ENCODE measurements at regions not wholly inside any gene's neighbourhood (a gene's known extent, or its start where the extent isn't known, plus 50 kb on each side); places are given as distances from the start of the nearest gene placed in this dataset.

DNA sequence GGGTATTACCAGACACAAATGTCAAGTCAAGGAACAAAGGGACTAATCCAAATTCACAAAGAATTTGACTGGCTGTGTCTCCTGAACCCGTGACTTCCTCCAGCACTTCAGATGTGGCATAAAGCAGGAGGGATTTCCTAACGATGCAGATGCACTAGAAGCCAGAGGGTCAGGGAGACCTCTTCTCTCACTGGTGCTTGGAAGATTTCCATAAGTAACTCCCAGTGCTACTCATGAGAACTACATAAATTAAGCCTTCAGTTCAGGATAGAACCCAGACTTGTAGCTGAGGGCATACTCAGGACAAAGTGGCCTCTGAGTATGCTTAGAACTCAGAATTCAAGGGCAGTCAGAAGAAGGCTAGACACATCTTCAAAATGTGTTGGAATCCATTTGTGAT lies 83.6 kb upstream of the NRIP1 start:
- TF ChIP-seq, protein P1, sequence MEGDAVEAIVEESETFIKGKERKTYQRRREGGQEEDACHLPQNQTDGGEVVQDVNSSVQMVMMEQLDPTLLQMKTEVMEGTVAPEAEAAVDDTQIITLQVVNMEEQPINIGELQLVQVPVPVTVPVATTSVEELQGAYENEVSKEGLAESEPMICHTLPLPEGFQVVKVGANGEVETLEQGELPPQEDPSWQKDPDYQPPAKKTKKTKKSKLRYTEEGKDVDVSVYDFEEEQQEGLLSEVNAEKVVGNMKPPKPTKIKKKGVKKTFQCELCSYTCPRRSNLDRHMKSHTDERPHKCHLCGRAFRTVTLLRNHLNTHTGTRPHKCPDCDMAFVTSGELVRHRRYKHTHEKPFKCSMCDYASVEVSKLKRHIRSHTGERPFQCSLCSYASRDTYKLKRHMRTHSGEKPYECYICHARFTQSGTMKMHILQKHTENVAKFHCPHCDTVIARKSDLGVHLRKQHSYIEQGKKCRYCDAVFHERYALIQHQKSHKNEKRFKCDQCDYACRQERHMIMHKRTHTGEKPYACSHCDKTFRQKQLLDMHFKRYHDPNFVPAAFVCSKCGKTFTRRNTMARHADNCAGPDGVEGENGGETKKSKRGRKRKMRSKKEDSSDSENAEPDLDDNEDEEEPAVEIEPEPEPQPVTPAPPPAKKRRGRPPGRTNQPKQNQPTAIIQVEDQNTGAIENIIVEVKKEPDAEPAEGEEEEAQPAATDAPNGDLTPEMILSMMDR (IDR thresholded peaks at IDR 0.05) = no peak
- TF ChIP-seq POLR2AphosphoS5 (IDR thresholded peaks at IDR 0.05) (no peak), POLR2A (IDR thresholded peaks at IDR 0.05) (no peak), EP300 (IDR thresholded peaks at IDR 0.05) (no peak)

Data from suprapubic skin (tissue), 4 donors.